GM12878 (cell line): ENCODE measurements at regions not wholly inside any gene's neighbourhood (a gene's known extent, or its start where the extent isn't known, plus 50 kb on each side); places are given as distances from the start of the nearest gene placed in this dataset.

Experiments used
- ATAC-seq: fragments of 200-7000 bp; cut with Tn5 transposase; 3 replicates; pipeline ENCODE4 v1.9.1; 2020; ENCODE audit warnings: mild to moderate bottlenecking, moderate library complexity
- BruUV-seq: library from RNA; stranded (reverse); fragments of 400-500 nt; replicated peaks from 2 replicates; lab custom pipeline; 2021; lab: Mats Ljungman, UMichigan
- CTCF ChIA-PET: fragments of 300-600 bp; sonication (Branson Sonifier 250); formaldehyde crosslinking; extraction: SDS; loops from one replicate; lab custom pipeline; 2021; ENCODE audit warnings: inconsistent platforms; lab: Yijun Ruan, JAX
- POLR2A ChIA-PET: fragments of 350-600 bp; formaldehyde crosslinking; extraction: SDS; loops from one replicate; lab custom pipeline; 2021; ENCODE audit warnings: inconsistent platforms; lab: Charles Lee
- RAD21 ChIA-PET: fragments of 300-600 bp; sonication (Branson Sonifier 250); formaldehyde crosslinking; loops from one replicate; lab custom pipeline; 2023; ENCODE audit warnings: antibody characterized with exemption; ENCODE audit not compliant: unreplicated experiment; lab: Charles Lee
- SMC1A ChIA-PET: fragments of 300-600 bp; sonication (Branson Sonifier 250); formaldehyde crosslinking; loops from one replicate; lab custom pipeline; 2023; ENCODE audit not compliant: unreplicated experiment, uncharacterized antibody; lab: Charles Lee
- DNase-seq: peaks from one replicate; pipeline ENCODE4 v3.0.0-alpha.2; 2011; ENCODE audit warnings: low read depth, low spot score
- FAIRE-seq: peaks from 3 replicates; lab custom pipeline; 2011; peaks lifted over from hg19 to GRCh38; lab: Jason Lieb, UNC
- H2AFZ ChIP-seq: 2 replicates; pipeline ENCODE4 v1.6.0; 2011; ENCODE audit warnings: low read depth, low read length, control low read depth; ENCODE audit not compliant: control insufficient read depth
- H3K27ac ChIP-seq: 2 replicates; pipeline ENCODE4 v1.5.1; 2011; ENCODE audit warnings: control low read depth; ENCODE audit not compliant: control insufficient read depth, insufficient read depth
- H3K27me3 ChIP-seq, 2 experiments: replicated peaks in 1 of 2; 2 replicates each; pipeline versions ENCODE4 v1.6.0 to v1.6.1; 2011; ENCODE audit warnings: low read length in 1 of 2; ENCODE audit not compliant: control insufficient read depth in 2 of 2, insufficient read depth in 2 of 2
- H3K36me3 ChIP-seq, 2 experiments: 2 replicates each; pipeline ENCODE4 v1.5.1; 2011; ENCODE audit warnings: low read length in 1 of 2; ENCODE audit not compliant: control insufficient read depth in 2 of 2, insufficient read depth in 2 of 2
- H3K4me1 ChIP-seq: 2 replicates; pipeline ENCODE4 v1.6.1; 2011; ENCODE audit warnings: mild to moderate bottlenecking, low read length, moderate library complexity, mixed read lengths; ENCODE audit not compliant: control insufficient read depth, insufficient read depth
- H3K4me2 ChIP-seq: 2 replicates; pipeline ENCODE4 v1.6.0; 2011; ENCODE audit warnings: control low read depth; ENCODE audit not compliant: control insufficient read depth, insufficient read depth
- H3K4me3 ChIP-seq: fragments of 200-600 bp; sonication (generic); 2 replicates; pipeline ENCODE4 v1.5.1; 2016
- H3K79me2 ChIP-seq: 2 replicates; pipeline ENCODE4 v1.6.0; 2011; ENCODE audit warnings: low read length; ENCODE audit not compliant: control insufficient read depth, insufficient read depth
- H3K9ac ChIP-seq: 2 replicates; pipeline ENCODE4 v1.8.0; 2011; ENCODE audit warnings: low read length, control low read depth, mixed read lengths; ENCODE audit not compliant: control insufficient read depth, insufficient read depth
- H3K9me3 ChIP-seq: replicated peaks from 3 replicates; pipeline ENCODE4 v1.5.1; 2011; ENCODE audit warnings: mild to moderate bottlenecking, low read length; ENCODE audit not compliant: control insufficient read depth, insufficient read depth
- H4K20me1 ChIP-seq: 2 replicates; pipeline ENCODE4 v1.6.0; 2011; ENCODE audit not compliant: control insufficient read depth, insufficient read depth
- BMI1 ChIP-seq: fragments of 450-650 bp; IDR thresholded peaks from 2 replicates; pipeline ENCODE4 v1.6.1; 2016; ENCODE audit warnings: mild to moderate bottlenecking, moderate library complexity, borderline replicate concordance
- BRCA1 ChIP-seq: IDR thresholded peaks from 2 replicates; pipeline ENCODE4 v1.6.1; 2011; ENCODE audit warnings: low read depth, low read length, improper control_type of control experiment
- CBX5 ChIP-seq: sonication (generic); IDR thresholded peaks from 2 replicates; pipeline ENCODE4 v1.6.1; 2016; ENCODE audit warnings: low read depth, moderate library complexity, mild to moderate bottlenecking, inconsistent platforms
- CHD4 ChIP-seq: fragments of 200-600 bp; sonication (generic); IDR thresholded peaks from 2 replicates; pipeline ENCODE4 v1.6.1; 2016; ENCODE audit warnings: mild to moderate bottlenecking
- JUNB ChIP-seq: IDR thresholded peaks from 2 replicates; pipeline ENCODE4 v1.6.1; 2016; ENCODE audit warnings: antibody characterized with exemption, mild to moderate bottlenecking
- KLF5 ChIP-seq: fragments of 450-650 bp; IDR thresholded peaks from 2 replicates; pipeline ENCODE4 v1.6.1; 2014; ENCODE audit warnings: mild to moderate bottlenecking; ENCODE audit not compliant: partially characterized antibody
- RB1 ChIP-seq: fragments of 450-650 bp; formaldehyde crosslinking; IDR thresholded peaks from 2 replicates; pipeline ENCODE4 v1.6.1; 2017; ENCODE audit warnings: mild to moderate bottlenecking, borderline replicate concordance
- WGBS: methylation state at CpG from one replicate; pipeline ENCODE4 v1.1.6; 2016; ENCODE audit warnings: low lambda C conversion rate; ENCODE audit not compliant: insufficient replicate concordance, insufficient coverage; ENCODE audit errors: missing lambda C conversion rate; 5-methylcytosine and 5-hydroxymethylcytosine counted together
- in situ Hi-C: fragments of 300-500 bp; cut with MboI; formaldehyde crosslinking; loops from 9 replicates; pipeline ENCODE4 v1.14.3; 2018; ENCODE audit warnings: mixed read lengths
- intact Hi-C: fragments of 100-400 bp; cut with micrococcal nuclease; formaldehyde crosslinking; loops from one replicate; pipeline ENCODE4 v1.14.2; 2022; ENCODE audit not compliant: unreplicated experiment
- TF ChIP-seq, protein P1 (sequence below): fragments of 450-650 bp; IDR thresholded peaks from 2 replicates; pipeline ENCODE4 v1.6.1; 2016; ENCODE audit warnings: mild to moderate bottlenecking
- TF ChIP-seq, protein P2 (sequence below): fragments of 150-350 bp; IDR thresholded peaks from 2 replicates; pipeline ENCODE4 v1.6.1; 2014; ENCODE audit warnings: mild to moderate bottlenecking, low read depth, low read length
- TF ChIP-seq, protein P3 (sequence below): IDR thresholded peaks from 2 replicates; pipeline ENCODE4 v1.6.1; 2011; ENCODE audit warnings: mild to moderate bottlenecking, low read depth, low read length, moderate library complexity; ENCODE audit not compliant: insufficient replicate concordance

DNA sequence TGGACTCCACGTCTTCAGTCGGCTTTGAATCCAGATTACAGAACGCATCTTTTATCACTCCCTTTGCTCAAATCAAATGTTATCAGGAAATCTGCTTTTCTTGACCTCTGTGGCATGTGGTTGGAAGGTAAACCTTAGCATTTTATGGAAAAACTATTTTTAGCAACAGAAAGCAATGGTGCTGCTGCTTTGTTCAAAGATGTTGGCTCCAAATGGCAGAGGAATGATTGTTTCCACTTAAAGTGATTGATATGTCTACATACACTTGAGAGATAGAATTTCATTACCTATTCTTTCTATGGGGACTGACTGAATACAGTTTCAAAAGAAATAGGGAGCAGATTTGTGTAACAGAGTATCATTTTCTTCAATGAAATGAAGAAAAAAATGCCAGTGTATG, 761.2 kb downstream of the NOVA1 start:
- no peak for DNase-seq
- no peaks in the 10 kb centered on the region for H4K20me1 ChIP-seq
- in situ Hi-C loops, result no loop called here
- H2AFZ ChIP-seq, result no peak overlapping the region
- RAD21 ChIA-PET, result no interaction called here
- POLR2A ChIA-PET, result no interaction called here
- no peaks in the 10 kb centered on the region for H3K36me3 ChIP-seq
- ATAC-seq, result no peak
- no peak overlapping the region for H3K4me2 ChIP-seq
- WGBS, result 34% methylated on average over 3 of the region's 3 CpGs
- FAIRE-seq, result no peak
- BruUV-seq, result no TSS peak
- no peaks in the 10 kb centered on the region for H3K79me2 ChIP-seq
- SMC1A ChIA-PET, result no interaction called here
- CTCF ChIA-PET, result no interaction called here
- intact Hi-C loops, result no loop called here
- H3K9ac ChIP-seq, result no peak overlapping the region
- no peaks in the 10 kb centered on the region for H3K4me1 ChIP-seq
- TF ChIP-seq CBX5 (no peak), KLF5 (no peak), RB1 (no peak), BRCA1 (no peak), BMI1 (no peak), CHD4 (no peak), JUNB (no peak)
- TF ChIP-seq, protein P1, sequence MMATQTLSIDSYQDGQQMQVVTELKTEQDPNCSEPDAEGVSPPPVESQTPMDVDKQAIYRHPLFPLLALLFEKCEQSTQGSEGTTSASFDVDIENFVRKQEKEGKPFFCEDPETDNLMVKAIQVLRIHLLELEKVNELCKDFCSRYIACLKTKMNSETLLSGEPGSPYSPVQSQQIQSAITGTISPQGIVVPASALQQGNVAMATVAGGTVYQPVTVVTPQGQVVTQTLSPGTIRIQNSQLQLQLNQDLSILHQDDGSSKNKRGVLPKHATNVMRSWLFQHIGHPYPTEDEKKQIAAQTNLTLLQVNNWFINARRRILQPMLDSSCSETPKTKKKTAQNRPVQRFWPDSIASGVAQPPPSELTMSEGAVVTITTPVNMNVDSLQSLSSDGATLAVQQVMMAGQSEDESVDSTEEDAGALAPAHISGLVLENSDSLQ, result no peak
- TF ChIP-seq, protein P2, sequence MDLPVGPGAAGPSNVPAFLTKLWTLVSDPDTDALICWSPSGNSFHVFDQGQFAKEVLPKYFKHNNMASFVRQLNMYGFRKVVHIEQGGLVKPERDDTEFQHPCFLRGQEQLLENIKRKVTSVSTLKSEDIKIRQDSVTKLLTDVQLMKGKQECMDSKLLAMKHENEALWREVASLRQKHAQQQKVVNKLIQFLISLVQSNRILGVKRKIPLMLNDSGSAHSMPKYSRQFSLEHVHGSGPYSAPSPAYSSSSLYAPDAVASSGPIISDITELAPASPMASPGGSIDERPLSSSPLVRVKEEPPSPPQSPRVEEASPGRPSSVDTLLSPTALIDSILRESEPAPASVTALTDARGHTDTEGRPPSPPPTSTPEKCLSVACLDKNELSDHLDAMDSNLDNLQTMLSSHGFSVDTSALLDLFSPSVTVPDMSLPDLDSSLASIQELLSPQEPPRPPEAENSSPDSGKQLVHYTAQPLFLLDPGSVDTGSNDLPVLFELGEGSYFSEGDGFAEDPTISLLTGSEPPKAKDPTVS, result no peak
- TF ChIP-seq, protein P3, sequence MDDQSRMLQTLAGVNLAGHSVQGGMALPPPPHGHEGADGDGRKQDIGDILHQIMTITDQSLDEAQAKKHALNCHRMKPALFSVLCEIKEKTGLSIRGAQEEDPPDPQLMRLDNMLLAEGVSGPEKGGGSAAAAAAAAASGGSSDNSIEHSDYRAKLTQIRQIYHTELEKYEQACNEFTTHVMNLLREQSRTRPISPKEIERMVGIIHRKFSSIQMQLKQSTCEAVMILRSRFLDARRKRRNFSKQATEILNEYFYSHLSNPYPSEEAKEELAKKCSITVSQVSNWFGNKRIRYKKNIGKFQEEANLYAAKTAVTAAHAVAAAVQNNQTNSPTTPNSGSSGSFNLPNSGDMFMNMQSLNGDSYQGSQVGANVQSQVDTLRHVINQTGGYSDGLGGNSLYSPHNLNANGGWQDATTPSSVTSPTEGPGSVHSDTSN, result no peak
- no peak overlapping the region for H3K27ac ChIP-seq
- H3K9me3 ChIP-seq, result no peaks in the 10 kb centered on the region
- no peak overlapping the region for H3K4me3 ChIP-seq
- no peaks in the 10 kb centered on the region for H3K27me3 ChIP-seq
